ENCODE measurements at regions not wholly inside any gene's neighbourhood (a gene's known extent, or its start where the extent isn't known, plus 50 kb on each side); places are given as distances from the start of the nearest gene placed in this dataset.

DNA sequence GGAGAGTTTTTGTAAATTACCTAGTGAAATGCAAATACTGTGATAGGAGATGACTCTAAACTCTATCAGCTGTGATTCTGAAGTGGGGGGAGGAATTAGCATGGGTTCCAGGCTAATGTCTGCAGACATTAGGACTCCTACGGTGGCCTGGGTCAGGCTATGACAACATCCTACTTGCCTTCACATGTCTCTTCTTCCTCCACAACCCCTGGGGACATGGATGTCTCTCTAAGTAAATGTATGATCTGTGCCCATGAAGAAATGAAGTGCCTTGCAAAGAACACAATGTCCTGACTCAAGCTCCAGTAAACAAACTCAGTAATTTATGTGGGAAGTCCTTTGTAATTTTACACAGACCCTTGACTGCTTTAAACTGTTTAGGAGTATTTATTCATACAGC lies 165.8 kb upstream of the EEF1E1 start:
- TF ChIP-seq POLR2A (IDR thresholded peaks at IDR 0.05) (no peak), POLR2AphosphoS5 (IDR thresholded peaks at IDR 0.05) (no peak)
- TF ChIP-seq, protein P1, sequence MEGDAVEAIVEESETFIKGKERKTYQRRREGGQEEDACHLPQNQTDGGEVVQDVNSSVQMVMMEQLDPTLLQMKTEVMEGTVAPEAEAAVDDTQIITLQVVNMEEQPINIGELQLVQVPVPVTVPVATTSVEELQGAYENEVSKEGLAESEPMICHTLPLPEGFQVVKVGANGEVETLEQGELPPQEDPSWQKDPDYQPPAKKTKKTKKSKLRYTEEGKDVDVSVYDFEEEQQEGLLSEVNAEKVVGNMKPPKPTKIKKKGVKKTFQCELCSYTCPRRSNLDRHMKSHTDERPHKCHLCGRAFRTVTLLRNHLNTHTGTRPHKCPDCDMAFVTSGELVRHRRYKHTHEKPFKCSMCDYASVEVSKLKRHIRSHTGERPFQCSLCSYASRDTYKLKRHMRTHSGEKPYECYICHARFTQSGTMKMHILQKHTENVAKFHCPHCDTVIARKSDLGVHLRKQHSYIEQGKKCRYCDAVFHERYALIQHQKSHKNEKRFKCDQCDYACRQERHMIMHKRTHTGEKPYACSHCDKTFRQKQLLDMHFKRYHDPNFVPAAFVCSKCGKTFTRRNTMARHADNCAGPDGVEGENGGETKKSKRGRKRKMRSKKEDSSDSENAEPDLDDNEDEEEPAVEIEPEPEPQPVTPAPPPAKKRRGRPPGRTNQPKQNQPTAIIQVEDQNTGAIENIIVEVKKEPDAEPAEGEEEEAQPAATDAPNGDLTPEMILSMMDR (IDR thresholded peaks at IDR 0.05): no peak
